Activated T-cell treated with anti-CD3 and anti-CD28 coated beads for 48 hours (primary cell): ENCODE measurements at regions not wholly inside any gene's neighbourhood (a gene's known extent, or its start where the extent isn't known, plus 50 kb on each side); places are given as distances from the start of the nearest gene placed in this dataset.
"Not testable (repeated sequence)": the region's sequence is repeated elsewhere in the genome, so short reads cannot be mapped to it uniquely, and the experiment has no call there.

Source experiments
- DNase-seq: peaks from one replicate; pipeline ENCODE4 v3.0.0-alpha.2; 2020; ENCODE audit warnings: low read depth

DNA sequence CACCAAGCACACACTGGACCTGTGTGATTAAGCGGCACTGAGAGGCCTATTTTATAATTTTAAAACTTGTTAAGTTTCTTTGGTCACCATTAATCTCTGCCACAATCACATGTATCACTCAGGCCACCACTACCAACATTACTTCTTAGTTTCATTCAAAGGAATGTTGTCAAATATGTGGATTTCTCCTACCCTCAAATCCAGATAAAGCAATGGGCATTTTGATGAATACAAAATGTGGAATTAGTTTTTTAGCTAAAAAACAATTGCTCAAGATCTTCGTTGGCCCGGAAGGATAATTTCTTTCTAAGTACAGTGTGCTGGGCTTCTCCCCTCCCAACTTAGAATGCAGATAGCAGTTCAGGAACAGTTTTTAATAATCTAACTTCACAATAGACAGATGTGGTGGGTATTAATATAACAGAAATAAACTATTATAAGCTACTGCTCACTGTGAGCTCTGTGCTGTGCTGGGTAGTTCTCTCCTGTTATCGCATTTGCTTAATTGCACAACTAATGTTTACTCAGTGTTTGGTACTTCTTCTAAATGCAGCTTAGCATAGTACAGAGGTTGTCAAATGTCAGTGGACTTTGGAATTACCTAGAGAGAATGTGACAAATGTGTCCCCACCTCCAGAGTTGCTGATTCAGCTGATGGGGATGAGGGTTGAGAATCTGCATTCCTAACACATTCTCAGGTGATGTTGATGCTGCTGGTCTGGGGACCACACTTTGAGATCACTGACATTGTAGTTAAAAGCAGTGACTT lies 266.7 kb upstream of the AMIGO2 start:
- no peak for DNase-seq

GRCh38 chr12:47343684-47344567 lies 264.2 kb upstream of the AMIGO2 start:
- no peak for DNase-seq

GRCh38 chr12:47340411-47341015 lies 260.8 kb upstream of the AMIGO2 start:
- DNase-seq: no peak

DNA sequence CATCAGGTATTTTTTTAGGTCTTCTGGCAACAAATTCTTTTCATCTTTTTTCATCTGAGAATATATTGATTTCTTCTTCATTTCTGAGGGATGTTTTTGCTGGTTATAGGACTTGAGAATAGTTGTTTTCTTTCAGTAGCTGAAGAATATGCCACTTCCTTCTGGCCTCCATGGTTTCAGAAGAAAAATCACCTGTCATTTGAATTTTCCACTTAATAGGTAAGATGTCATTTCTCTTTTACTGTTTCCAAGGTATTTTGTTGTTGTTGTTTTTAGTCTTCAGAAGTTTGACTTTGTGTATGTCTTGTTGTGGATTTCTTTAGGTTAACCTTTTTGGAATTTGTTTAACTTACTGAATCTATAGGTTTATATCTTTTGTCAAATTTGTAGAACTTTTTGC lies 257.8 kb upstream of the AMIGO2 start:
- no peak for DNase-seq

DNA sequence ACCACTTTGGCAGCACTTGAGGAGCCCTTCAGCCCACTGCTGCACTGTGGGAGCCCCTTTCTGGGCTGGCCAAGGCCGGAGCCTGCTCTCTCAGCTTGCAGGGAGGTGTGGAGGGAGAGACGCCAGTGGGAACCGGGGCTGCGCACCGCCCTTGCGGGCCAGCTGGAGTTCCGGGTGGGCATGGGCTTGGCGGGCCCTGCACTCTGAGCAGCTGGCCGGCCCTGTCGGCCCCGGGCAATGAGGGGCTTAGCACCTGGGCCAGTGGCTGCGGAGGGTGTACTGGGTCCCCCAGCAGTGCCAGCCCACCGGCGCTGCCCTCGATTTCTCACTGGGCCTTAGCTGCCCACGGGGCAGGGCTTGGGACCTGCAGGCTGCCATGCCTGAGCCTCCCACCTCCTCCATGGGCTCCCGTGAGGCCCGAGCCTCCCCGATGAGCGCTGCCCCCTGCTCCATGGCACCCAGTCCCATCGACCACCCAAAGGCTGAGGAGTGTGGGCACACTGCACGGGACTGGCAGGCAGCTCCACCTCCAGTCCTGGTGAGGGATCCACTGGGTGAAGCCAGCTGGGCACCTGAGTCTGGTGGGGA lies 253.6 kb upstream of the AMIGO2 start:
- not testable (repeated sequence) for DNase-seq

DNA sequence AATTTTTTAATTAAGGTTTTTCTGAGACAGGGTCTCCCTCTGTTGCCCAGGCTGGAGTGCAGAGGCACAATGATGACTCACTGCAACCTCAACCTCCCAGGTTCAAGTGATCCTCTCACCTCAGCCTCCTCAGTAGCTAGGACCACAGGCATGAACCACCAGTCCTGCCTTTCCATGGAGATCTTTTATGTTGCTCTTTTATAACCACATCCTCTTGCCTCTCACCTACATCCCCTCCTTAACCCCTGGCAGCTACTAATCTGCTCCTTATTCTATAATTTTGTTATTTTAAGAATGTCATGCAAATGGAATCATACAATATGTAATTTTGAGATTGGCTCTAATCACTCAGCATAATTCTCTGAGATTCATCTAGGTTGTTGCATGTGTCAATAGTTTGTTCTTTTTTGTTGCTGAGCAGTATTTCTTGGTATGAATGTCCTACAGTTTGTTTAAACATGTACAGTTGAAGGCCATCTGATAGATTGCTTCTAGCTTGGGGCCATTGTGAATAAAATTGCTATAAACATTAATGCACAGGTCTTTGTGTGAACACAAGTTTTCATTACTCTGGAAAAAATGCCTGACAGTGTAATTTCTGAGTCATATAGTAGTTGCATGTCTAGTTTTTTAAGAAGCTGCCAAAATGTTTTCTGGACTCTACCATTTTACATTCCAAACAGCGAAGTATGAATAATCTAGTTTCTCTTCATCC lies 249.2 kb upstream of the AMIGO2 start:
- no peak for DNase-seq

DNA sequence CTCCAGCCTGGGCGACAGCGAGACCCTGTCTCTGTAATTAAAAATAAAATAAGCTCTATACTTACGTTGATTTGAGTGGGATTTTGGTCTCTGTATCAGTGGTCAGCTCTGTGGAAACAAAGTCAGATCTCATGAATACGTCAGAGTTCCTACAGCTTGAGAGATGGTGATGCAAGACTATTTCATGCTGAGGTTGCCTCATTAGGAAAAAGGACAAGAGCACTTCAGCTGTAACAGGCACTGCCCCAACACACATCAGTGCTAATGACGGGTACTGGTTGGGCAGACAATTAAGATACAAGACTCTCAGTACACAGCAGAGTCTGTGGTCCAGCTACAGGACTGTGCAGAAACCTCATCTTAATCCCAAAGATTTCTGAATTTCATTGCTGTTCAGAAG lies 246.4 kb upstream of the AMIGO2 start:
- no peak for DNase-seq

DNA sequence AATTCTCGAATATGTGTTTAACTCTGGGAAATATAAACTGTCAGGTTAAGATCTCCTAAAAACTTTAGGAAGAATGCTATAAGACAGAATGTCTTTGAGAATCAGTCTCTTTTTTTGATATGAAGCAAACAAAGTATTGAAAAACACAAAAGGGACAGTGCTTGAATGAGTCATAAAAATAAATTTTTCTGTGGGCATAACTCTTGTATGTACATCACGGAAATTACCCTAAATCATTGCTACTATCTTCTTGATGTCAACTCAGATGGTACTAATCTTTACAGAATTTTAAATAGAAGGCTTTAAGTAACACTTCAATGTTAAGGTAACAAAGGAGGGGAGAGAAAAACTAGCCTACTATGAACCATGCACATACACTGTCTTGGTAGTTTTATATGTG lies 244.0 kb upstream of the AMIGO2 start:
- no peak for DNase-seq

- DNase-seq: no peak
Measured at GRCh38 chr12:47321436-47321835, 241.7 kb upstream of the AMIGO2 start.

DNA sequence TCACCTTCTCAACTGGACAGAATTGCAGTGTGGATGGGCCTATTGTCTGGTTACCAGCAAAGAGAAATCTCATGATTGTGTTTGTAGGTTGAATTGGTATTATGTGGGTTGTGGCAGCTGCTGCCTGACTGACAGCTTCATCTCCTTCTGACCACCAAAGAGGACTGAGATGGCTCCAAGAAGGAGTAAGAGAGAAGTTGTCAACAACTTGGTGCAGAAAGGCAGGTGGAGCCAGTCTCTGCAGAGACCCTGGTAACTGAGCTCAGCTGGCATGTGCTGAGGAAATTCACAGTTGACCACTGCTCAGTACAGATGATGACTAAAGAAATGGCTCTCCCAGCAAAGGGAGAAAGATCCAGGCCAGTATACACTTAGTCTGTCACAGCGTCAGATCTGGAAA lies 240.0 kb upstream of the AMIGO2 start:
- no peak for DNase-seq

DNA sequence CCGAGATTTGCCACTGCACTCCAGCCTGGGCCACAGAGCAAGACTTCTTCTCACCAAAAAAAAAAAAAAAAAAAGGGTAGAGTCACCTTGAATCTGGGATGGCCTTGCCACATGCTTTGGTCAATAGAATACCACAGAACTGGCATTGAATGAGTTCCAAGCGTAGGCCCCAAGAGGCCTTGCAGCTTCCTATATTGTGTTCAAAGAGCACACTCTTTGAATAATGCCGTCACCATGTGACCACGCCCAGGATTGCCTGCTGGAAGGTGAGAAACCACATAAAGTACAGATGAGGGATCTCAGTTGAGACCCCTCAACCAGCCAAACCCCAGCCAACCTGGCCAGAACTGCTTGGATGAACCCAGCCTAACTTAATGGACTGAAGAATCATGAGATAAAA lies 239.2 kb upstream of the AMIGO2 start:
- DNase-seq: no peak

DNA sequence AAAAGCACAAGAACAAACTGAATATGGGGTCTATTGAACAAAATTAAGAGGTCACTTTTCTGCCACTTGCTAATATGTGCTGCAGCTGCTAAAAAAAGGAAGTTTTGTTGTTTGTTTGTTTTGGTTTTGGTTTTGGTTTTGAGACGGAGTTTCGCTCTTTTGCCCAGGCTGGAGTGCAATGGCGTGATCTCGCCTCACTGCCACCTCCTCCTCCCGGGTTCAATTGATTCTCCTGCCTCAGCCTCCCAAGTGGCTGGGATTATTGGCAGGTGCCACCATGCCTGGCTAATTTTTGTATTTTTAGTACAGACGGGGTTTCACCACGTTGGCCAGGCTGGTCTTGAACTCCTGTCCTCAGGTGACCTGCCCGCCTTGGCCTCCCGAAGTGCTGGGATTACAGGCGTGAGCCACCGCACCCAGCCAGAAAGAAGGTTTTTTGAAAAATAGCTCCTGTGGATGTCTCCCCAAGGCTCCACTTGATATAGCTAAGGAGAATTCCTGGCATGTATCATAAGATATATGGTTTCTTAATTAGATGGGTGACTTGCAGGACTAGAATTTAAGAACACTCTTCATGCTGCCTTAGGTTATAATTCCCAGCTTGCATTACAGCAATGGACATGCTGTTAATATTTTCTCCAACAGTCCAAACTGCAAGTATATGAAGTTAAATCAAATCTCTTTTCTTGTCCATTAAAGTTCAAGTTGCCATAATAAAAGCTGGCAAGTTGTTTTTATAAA lies 237.6 kb upstream of the AMIGO2 start:
- DNase-seq: no peak

GRCh38 chr12:47316609-47317049 lies 236.9 kb upstream of the AMIGO2 start:
- DNase-seq: no peak

- no peak for DNase-seq
Measured at GRCh38 chr12:47314996-47315395, 235.2 kb upstream of the AMIGO2 start.

DNA sequence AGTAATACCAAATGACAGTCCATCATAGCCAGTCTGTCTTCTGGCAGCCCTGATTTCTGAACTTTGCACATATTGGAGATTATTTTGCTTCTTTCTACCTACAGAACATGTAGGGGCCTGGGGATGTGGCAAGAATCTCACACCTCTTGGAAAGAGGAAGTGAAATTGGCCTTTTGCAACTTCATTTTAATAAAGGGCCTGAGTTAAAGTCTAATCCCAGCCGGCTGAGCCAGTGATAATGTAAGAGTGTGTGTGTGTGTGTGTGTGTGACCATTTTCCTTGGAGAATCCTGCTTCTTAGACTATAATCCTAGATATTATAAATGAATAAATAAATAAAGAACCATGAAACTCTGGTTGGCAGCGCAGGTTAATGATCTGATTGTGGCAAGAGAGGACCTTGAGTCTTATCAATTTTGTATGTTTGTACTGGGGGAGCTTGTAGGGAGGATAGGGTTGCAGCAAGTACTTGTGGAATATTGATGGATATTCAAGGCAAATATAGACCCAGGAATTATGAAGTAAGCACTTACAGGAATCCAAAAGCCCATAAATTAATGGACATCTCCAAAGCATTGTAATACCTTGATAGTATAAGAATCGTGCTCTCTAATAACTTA lies 233.2 kb upstream of the AMIGO2 start:
- no peak for DNase-seq

DNA sequence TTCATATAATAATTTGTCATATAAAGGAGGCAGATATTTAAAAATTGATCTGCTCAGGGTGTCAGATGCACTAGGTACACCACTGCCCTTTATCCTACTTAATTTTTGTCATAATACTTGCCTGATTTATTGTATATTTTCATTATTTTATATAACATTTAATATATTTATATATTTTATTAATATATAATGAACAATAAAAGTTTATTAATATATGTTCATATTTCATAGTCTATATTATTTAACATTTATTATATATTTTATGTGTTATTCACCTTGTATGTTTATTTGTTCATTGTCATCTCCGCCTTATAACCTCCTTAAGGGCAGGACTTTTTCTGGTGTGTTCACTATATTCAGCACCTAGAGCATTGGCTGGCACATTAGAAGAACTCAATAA lies 232.4 kb upstream of the AMIGO2 start:
- DNase-seq: no peak

DNA sequence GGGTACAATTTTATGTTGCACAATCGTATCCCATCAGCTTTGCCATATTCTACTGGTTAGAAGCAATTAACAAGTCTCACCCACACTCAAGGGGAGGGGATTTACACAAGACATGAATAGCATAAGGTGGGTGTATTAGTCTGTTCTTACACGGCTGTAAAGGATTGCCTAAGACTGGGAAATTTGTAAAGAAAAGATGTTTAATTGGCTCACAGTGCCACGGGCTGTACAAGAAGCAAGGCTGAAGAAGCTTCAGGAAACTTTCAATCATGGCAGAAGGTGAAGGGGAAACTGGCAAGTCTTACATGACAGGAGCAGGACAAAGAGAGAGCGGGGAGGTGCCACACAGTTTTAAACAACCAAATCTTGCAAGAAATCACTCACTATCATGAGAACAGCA lies 231.8 kb upstream of the AMIGO2 start:
- no peak for DNase-seq

DNA sequence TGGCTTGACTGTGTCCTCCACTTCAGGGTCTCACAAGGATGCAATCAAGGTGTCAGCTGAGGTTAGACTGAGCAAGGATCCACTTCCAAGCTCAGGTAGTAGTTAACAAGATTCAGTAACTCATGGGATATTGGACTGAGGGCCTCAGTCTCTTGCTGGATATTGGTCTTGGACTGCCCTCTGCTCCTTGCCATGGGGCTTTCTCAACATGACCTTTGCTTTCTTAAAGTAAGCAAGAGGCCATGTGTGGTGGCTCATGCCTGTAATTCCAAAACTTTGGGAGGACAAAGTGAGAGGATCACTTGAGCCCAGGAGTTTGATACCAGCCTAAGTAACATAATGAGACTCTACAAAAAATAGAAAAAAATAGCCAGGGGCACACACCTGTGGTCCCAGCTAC lies 231.3 kb upstream of the AMIGO2 start:
- DNase-seq: no peak

- no peak for DNase-seq
Measured at GRCh38 chr12:47308672-47309071, 228.9 kb upstream of the AMIGO2 start.

- no peak for DNase-seq
Measured at GRCh38 chr12:47307680-47308399, 228.1 kb upstream of the AMIGO2 start.
